H9 (cell line): ENCODE measurements at regions not wholly inside any gene's neighbourhood (a gene's known extent, or its start where the extent isn't known, plus 50 kb on each side); places are given as distances from the start of the nearest gene placed in this dataset.
"Not testable (repeated sequence)": the region's sequence is repeated elsewhere in the genome, so short reads cannot be mapped to it uniquely, and the experiment has no call there.

ENCODE experiments used
- DNase-seq: peaks from one replicate; pipeline ENCODE4 v3.0.0-alpha.2; 2017
- H2AFZ ChIP-seq: one replicate; pipeline ENCODE4 v1.6.1; 2013; ENCODE audit warnings: mild to moderate bottlenecking, low read length, control low read depth, moderate library complexity
- H2AK5ac ChIP-seq: 2 replicates; pipeline ENCODE4 v1.6.1; 2013; ENCODE audit warnings: low read length, control low read depth, mixed read lengths; ENCODE audit not compliant: insufficient read length
- H2BK120ac ChIP-seq: one replicate; pipeline ENCODE4 v1.6.1; 2013; ENCODE audit warnings: low read depth, mild to moderate bottlenecking, low read length, control low read depth, inconsistent platforms; ENCODE audit not compliant: poor library complexity, severe bottlenecking
- H2BK12ac ChIP-seq: 2 replicates; pipeline ENCODE4 v1.6.1; 2013; ENCODE audit warnings: low read length, control low read depth, mixed read lengths, low read depth; ENCODE audit not compliant: insufficient read length
- H2BK15ac ChIP-seq: 2 replicates; pipeline ENCODE4 v1.6.1; 2013; ENCODE audit warnings: low read depth, low read length, control low read depth
- H2BK20ac ChIP-seq: one replicate; pipeline ENCODE4 v1.6.1; 2013; ENCODE audit warnings: low read depth, mild to moderate bottlenecking, low read length, control low read depth, inconsistent platforms; ENCODE audit not compliant: poor library complexity, severe bottlenecking
- H2BK5ac ChIP-seq: 2 replicates; pipeline ENCODE4 v1.6.1; 2013; ENCODE audit warnings: low read length, control low read depth, mixed read lengths; ENCODE audit not compliant: insufficient read length
- H3K14ac ChIP-seq: 2 replicates; pipeline ENCODE4 v1.6.1; 2013; ENCODE audit warnings: low read length, control low read depth; ENCODE audit not compliant: insufficient read depth
- H3K18ac ChIP-seq: 2 replicates; pipeline ENCODE4 v1.6.1; 2013; ENCODE audit warnings: low read depth, mild to moderate bottlenecking, mixed read lengths, low read length, control low read depth; ENCODE audit not compliant: insufficient read length
- H3K23ac ChIP-seq: 2 replicates; pipeline ENCODE4 v1.6.1; 2013; ENCODE audit warnings: low read length, control low read depth, mixed read lengths, low read depth; ENCODE audit not compliant: insufficient read length
- H3K23me2 ChIP-seq: 2 replicates; pipeline ENCODE4 v1.6.1; 2013; ENCODE audit warnings: low read depth, mild to moderate bottlenecking, mixed read lengths, low read length, control low read depth; ENCODE audit not compliant: insufficient read length, poor library complexity, severe bottlenecking
- H3K27ac ChIP-seq: 2 replicates; pipeline ENCODE4 v1.5.1; 2013; ENCODE audit warnings: low read length, control low read depth, mixed read lengths, low read depth; ENCODE audit not compliant: insufficient read length
- H3K27me3 ChIP-seq: 2 replicates; pipeline ENCODE4 v1.6.1; 2013; ENCODE audit warnings: low read length, control low read depth, inconsistent platforms; ENCODE audit not compliant: insufficient read depth
- H3K4ac ChIP-seq: 2 replicates; pipeline ENCODE4 v1.6.1; 2013; ENCODE audit warnings: low read depth, mild to moderate bottlenecking, control low read depth, inconsistent platforms, low read length, moderate library complexity
- H3K4me1 ChIP-seq: 2 replicates; pipeline ENCODE4 v1.6.1; 2013; ENCODE audit warnings: low read length, control low read depth, inconsistent platforms; ENCODE audit not compliant: insufficient read depth
- H3K4me2 ChIP-seq: 2 replicates; pipeline ENCODE4 v1.6.1; 2013; ENCODE audit warnings: low read length, control low read depth, mixed read lengths; ENCODE audit not compliant: insufficient read length, insufficient read depth
- H3K56ac ChIP-seq: 2 replicates; pipeline ENCODE4 v1.6.1; 2013; ENCODE audit warnings: low read depth, mild to moderate bottlenecking, mixed read lengths, low read length, control low read depth; ENCODE audit not compliant: insufficient read length
- H3K79me1 ChIP-seq: 2 replicates; pipeline ENCODE4 v1.6.1; 2013; ENCODE audit warnings: low read depth, mild to moderate bottlenecking, moderate library complexity, low read length, control low read depth, inconsistent platforms; ENCODE audit not compliant: insufficient read depth, poor library complexity, severe bottlenecking
- H3K79me2 ChIP-seq: 2 replicates; pipeline ENCODE4 v1.6.1; 2013; ENCODE audit warnings: low read length, control low read depth, inconsistent platforms; ENCODE audit not compliant: insufficient read depth
- H3K9ac ChIP-seq: 2 replicates; pipeline ENCODE4 v1.6.1; 2013; ENCODE audit warnings: low read length, control low read depth, mixed read lengths; ENCODE audit not compliant: insufficient read length; ENCODE audit errors: extremely low read depth
- H3K9me3 ChIP-seq: one replicate; pipeline ENCODE4 v1.6.1; 2013; ENCODE audit warnings: low read depth, low read length, inconsistent platforms; ENCODE audit not compliant: control insufficient read depth
- H3T11ph ChIP-seq: one replicate; pipeline ENCODE4 v1.6.1; 2013; ENCODE audit warnings: mild to moderate bottlenecking, low read length, control low read depth, inconsistent platforms
- H4K20me1 ChIP-seq: one replicate; pipeline ENCODE4 v1.6.1; 2013; ENCODE audit not compliant: control insufficient read depth, insufficient read length, insufficient read depth
- H4K5ac ChIP-seq: 2 replicates; pipeline ENCODE4 v1.6.1; 2013; ENCODE audit warnings: low read depth, mild to moderate bottlenecking, mixed read lengths, low read length, control low read depth; ENCODE audit not compliant: insufficient read length
- H4K8ac ChIP-seq: replicated peaks from 2 replicates; pipeline ENCODE4 v1.6.1; 2013; ENCODE audit warnings: low read length, control low read depth, mixed read lengths, low read depth; ENCODE audit not compliant: insufficient read length
- H4K91ac ChIP-seq: 2 replicates; pipeline ENCODE4 v1.6.1; 2013; ENCODE audit warnings: low read depth, mild to moderate bottlenecking, moderate library complexity, mixed read lengths, low read length, control low read depth; ENCODE audit not compliant: insufficient read length
- H3K27ac Mint-ChIP-seq, 3 experiments: 2 replicates in 2 of 3; 3 replicates in 1 of 3; pipeline ENCODE4 v1.8.0; 2020 to 2021; ENCODE audit warnings: mixed read lengths in 3 of 3, mild to moderate bottlenecking in 1 of 3, moderate library complexity in 1 of 3
- H3K27me3 Mint-ChIP-seq: 2 replicates; pipeline ENCODE4 v1.8.0; 2021; ENCODE audit warnings: low read depth, mild to moderate bottlenecking, moderate library complexity, mixed read lengths
- H3K36me3 Mint-ChIP-seq, 3 experiments: 2 replicates in 2 of 3; 3 replicates in 1 of 3; pipeline ENCODE4 v1.8.0; 2020 to 2021; ENCODE audit warnings: low read depth in 3 of 3, mixed read lengths in 3 of 3; ENCODE audit not compliant: insufficient read depth in 1 of 3
- H3K4me1 Mint-ChIP-seq, 2 experiments: 2 replicates each; pipeline ENCODE4 v1.8.0; 2020; ENCODE audit warnings: mixed read lengths in 2 of 2
- H3K4me3 Mint-ChIP-seq, 2 experiments: 2 replicates in 1 of 2; 3 replicates in 1 of 2; pipeline ENCODE4 v1.8.0; 2020 to 2021; ENCODE audit warnings: mild to moderate bottlenecking in 2 of 2, mixed read lengths in 2 of 2, moderate library complexity in 1 of 2
- H3K9me3 Mint-ChIP-seq, 2 experiments: 2 replicates in 1 of 2; 3 replicates in 1 of 2; pipeline ENCODE4 v1.8.0; 2020; ENCODE audit warnings: mild to moderate bottlenecking in 2 of 2, mixed read lengths in 2 of 2, moderate library complexity in 1 of 2
- WGBS: extraction: QIAGEN DNeasy Blood & Tissue Kit; methylation state at CpG from one replicate; pipeline ENCODE4 v1.1.7; 2013; ENCODE audit warnings: missing lambda C conversion rate, low lambda C conversion rate, mixed read lengths; ENCODE audit not compliant: insufficient read length; ENCODE audit errors: extremely low coverage; 5-methylcytosine and 5-hydroxymethylcytosine counted together
- TF ChIP-seq, protein P1 (sequence below): fragments of 200-600 bp; sonication (generic); conservative IDR thresholded peaks from 3 replicates; pipeline ENCODE4 v1.8.0; 2021; ENCODE audit warnings: antibody characterized with exemption, mild to moderate bottlenecking

DNA sequence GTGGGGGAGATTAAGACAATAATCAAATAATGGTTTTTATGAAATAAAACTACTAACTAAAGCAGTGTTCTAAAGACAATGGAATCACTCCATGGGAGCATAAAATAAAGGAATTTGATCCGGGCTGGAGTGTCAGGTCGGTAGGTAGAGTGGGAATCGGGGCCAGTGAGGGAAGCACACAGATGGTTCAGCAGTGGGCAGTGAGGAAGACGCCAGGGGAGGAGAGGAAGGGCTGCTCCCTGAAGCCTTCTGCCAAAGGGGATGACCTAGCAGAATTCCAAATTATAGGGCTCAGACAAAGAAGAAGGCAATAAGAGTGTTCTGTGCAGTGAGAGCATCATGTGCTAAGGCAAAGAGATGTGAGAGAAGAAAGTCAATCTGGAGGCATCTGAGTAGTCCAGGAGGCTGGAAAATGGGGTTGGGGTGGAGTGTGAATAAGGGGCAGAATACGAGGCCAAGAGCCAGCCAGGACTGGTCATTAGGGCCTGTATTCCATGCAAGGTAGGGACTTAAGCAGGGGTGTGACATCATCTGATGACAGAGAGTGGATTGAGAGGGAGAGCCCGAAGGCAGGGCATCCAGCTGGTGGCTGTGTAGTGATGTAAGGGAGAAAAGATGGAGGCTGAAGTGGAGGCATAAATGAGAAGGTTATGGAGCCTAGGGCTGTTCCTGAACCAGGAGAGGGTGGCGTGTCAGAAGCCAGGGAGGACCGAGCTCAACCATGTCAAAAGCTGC is 137.6 kb downstream of the COPRS start:
- no peak overlapping the region for H3K23ac ChIP-seq
- no peak overlapping the region for H3K56ac ChIP-seq
- H3K18ac ChIP-seq = no peak overlapping the region
- no peak overlapping the region for H3K4me2 ChIP-seq
- no peaks in the 10 kb centered on the region for H4K20me1 ChIP-seq
- H3K79me2 ChIP-seq = no peaks in the 10 kb centered on the region
- no peak for DNase-seq
- H4K5ac ChIP-seq = no peak overlapping the region
- H3K27ac ChIP-seq = no peak overlapping the region
- no peak overlapping the region for H3K9ac ChIP-seq
- no peak overlapping the region for H2BK20ac ChIP-seq
- Mint-ChIP-seq H3K4me1 (peaks cover 0 to 4% of the 10 kb centered on the region in 2 experiments; a peak in 1 of 4 replicates), H3K36me3 (no peaks in the 10 kb centered on the region), H3K4me3 (no peak overlapping the region), H3K27ac (no peak overlapping the region; a peak in 1 of 7 replicates), H3K9me3 (no peaks in the 10 kb centered on the region; a peak in 1 of 5 replicates), H3K27me3 (peaks cover 3% of the 10 kb centered on the region; the same call in 1 of the 2 replicates)
- no CpG with 5 or more reads among the region's 8 CpGs for WGBS
- TF ChIP-seq, protein P1, sequence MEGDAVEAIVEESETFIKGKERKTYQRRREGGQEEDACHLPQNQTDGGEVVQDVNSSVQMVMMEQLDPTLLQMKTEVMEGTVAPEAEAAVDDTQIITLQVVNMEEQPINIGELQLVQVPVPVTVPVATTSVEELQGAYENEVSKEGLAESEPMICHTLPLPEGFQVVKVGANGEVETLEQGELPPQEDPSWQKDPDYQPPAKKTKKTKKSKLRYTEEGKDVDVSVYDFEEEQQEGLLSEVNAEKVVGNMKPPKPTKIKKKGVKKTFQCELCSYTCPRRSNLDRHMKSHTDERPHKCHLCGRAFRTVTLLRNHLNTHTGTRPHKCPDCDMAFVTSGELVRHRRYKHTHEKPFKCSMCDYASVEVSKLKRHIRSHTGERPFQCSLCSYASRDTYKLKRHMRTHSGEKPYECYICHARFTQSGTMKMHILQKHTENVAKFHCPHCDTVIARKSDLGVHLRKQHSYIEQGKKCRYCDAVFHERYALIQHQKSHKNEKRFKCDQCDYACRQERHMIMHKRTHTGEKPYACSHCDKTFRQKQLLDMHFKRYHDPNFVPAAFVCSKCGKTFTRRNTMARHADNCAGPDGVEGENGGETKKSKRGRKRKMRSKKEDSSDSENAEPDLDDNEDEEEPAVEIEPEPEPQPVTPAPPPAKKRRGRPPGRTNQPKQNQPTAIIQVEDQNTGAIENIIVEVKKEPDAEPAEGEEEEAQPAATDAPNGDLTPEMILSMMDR = no peak
- H2BK120ac ChIP-seq = no peak overlapping the region
- H2AFZ ChIP-seq = no peak overlapping the region
- H3K14ac ChIP-seq = no peak overlapping the region
- no peak overlapping the region for H3K4ac ChIP-seq
- no peaks in the 10 kb centered on the region for H3K79me1 ChIP-seq
- no peak overlapping the region for H2BK12ac ChIP-seq
- H2BK15ac ChIP-seq = no peak overlapping the region
- no peak overlapping the region for H2BK5ac ChIP-seq
- H3K23me2 ChIP-seq = no peaks in the 10 kb centered on the region
- H3T11ph ChIP-seq = no peak overlapping the region
- no peak overlapping the region for H2AK5ac ChIP-seq
- no peak overlapping the region for H4K8ac ChIP-seq
- no peaks in the 10 kb centered on the region for H3K27me3 ChIP-seq
- no peak overlapping the region for H4K91ac ChIP-seq
- H3K4me1 ChIP-seq = no peaks in the 10 kb centered on the region
- H3K9me3 ChIP-seq = no peaks in the 10 kb centered on the region

DNA sequence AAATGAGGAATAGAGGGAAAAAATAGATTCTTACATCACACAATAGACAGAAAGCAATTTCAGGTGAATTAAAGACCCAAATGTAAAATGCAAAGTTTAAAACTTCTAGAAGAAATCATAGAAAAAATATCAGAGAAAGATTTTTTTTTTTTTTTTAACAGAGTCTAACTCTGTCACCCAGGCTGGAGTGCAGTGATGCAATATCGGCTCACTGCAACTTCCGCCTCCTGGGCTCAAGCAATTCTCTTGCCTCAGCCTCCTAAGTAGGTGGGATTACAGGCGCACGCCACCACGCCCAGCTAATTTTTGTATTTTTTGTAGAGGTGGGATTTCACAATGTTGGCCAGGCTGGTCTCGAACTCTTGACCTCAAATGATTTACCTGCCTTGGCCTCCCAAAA is 141.8 kb downstream of the COPRS start:
- H3K18ac ChIP-seq, H3K4me1 Mint-ChIP-seq, H3K36me3 Mint-ChIP-seq, DNase-seq, H2AFZ ChIP-seq, H2BK20ac ChIP-seq, H3K4me2 ChIP-seq, H3K14ac ChIP-seq, H3K9ac ChIP-seq, H2BK120ac ChIP-seq, H2AK5ac ChIP-seq, H3K27ac ChIP-seq, H4K8ac ChIP-seq, H2BK15ac ChIP-seq, H3K27me3 ChIP-seq, H2BK12ac ChIP-seq, H4K91ac ChIP-seq, H3K27me3 Mint-ChIP-seq, H3K4me1 ChIP-seq, H2BK5ac ChIP-seq, H3T11ph ChIP-seq, H3K56ac ChIP-seq, H3K9me3 ChIP-seq, H3K9me3 Mint-ChIP-seq, H4K20me1 ChIP-seq, H3K4ac ChIP-seq, H3K23me2 ChIP-seq, H3K23ac ChIP-seq, H4K5ac ChIP-seq, H3K79me1 ChIP-seq, H3K79me2 ChIP-seq, H3K4me3 Mint-ChIP-seq: not testable (repeated sequence)
- H3K27ac Mint-ChIP-seq = 0 out of 7 replicates have a peak overlapping the region, but pooled peaks of 1 of the 3 experiments have one; percentile 46
- WGBS = no CpG with 5 or more reads among the region's 6 CpGs
